Activated T-helper 2 cell treated with anti-CD3 and anti-CD28 coated beads, Interferon-gamma antibody, Interleukin-2, Interleukin-4, amounts not matched to agents 10 μg/mL and 5 μg/mL and 100 μg/mL, durations not matched to agents 14 hours and 24 hours and 36 hours (primary cell): ENCODE measurements at regions not wholly inside any gene's neighbourhood (a gene's known extent, or its start where the extent isn't known, plus 50 kb on each side); places are given as distances from the start of the nearest gene placed in this dataset.
"Not testable (repeated sequence)": the region's sequence is repeated elsewhere in the genome, so short reads cannot be mapped to it uniquely, and the experiment has no call there.

Experiments used
- DNase-seq: peaks from one replicate; pipeline ENCODE4 v3.0.0; 2021; ENCODE audit warnings: low spot score
- H3K27ac Mint-ChIP-seq: one replicate; pipeline ENCODE4 v1.8.0; 2021; ENCODE audit warnings: mixed read lengths
- H3K27me3 Mint-ChIP-seq: one replicate; pipeline ENCODE4 v1.8.0; 2021; ENCODE audit warnings: low read depth, mixed read lengths
- H3K36me3 Mint-ChIP-seq: one replicate; pipeline ENCODE4 v1.8.0; 2021; ENCODE audit warnings: low read depth, mixed read lengths
- H3K4me1 Mint-ChIP-seq: one replicate; pipeline ENCODE4 v1.8.0; 2021; ENCODE audit warnings: low read depth, mixed read lengths
- H3K4me3 Mint-ChIP-seq: one replicate; pipeline ENCODE4 v1.8.0; 2021; ENCODE audit warnings: low read depth, mild to moderate bottlenecking, moderate library complexity, mixed read lengths
- H3K9me3 Mint-ChIP-seq: one replicate; pipeline ENCODE4 v1.8.0; 2021; ENCODE audit warnings: mixed read lengths
- intact Hi-C: fragments of 100-400 bp; cut with micrococcal nuclease; formaldehyde crosslinking; loops from one replicate; pipeline ENCODE4 v1.15.1; 2023

- no peaks in the 10 kb centered on the region for H3K27me3 Mint-ChIP-seq
- no peaks in the 10 kb centered on the region for H3K36me3 Mint-ChIP-seq
- DNase-seq = no peak
- no peaks in the 10 kb centered on the region for H3K4me1 Mint-ChIP-seq
- no peak overlapping the region for H3K27ac Mint-ChIP-seq
- no peak overlapping the region for H3K4me3 Mint-ChIP-seq
- peaks cover 18% of the 10 kb centered on the region for H3K9me3 Mint-ChIP-seq
- intact Hi-C loops = no loop called here
Observed at GRCh38 chr18:55981712-55982475, 393.9 kb upstream of the TCF4 start.

- Mint-ChIP-seq H3K27me3 (no peaks in the 10 kb centered on the region), H3K4me3 (no peak overlapping the region), H3K9me3 (no peaks in the 10 kb centered on the region), H3K4me1 (no peaks in the 10 kb centered on the region), H3K27ac (no peak overlapping the region), H3K36me3 (no peaks in the 10 kb centered on the region)
- no peak for DNase-seq
- intact Hi-C loops = no loop called here
Observed at GRCh38 chr18:55974521-55974920, 386.5 kb upstream of the TCF4 start.

GRCh38 chr18:55968550-55968949, 380.6 kb upstream of the TCF4 start:
- DNase-seq = no peak
- intact Hi-C loops = no loop called here
- H3K27ac Mint-ChIP-seq = no peak overlapping the region
- no peaks in the 10 kb centered on the region for H3K9me3 Mint-ChIP-seq
- no peak overlapping the region for H3K4me3 Mint-ChIP-seq
- H3K4me1 Mint-ChIP-seq = no peaks in the 10 kb centered on the region
- H3K27me3 Mint-ChIP-seq = no peaks in the 10 kb centered on the region
- no peaks in the 10 kb centered on the region for H3K36me3 Mint-ChIP-seq

GRCh38 chr18:55967019-55967418, 379.0 kb upstream of the TCF4 start:
- Mint-ChIP-seq H3K27ac (no peak overlapping the region), H3K4me1 (no peaks in the 10 kb centered on the region), H3K4me3 (no peak overlapping the region), H3K9me3 (no peaks in the 10 kb centered on the region), H3K27me3 (no peaks in the 10 kb centered on the region), H3K36me3 (no peaks in the 10 kb centered on the region)
- intact Hi-C loops = no loop called here
- DNase-seq = no peak

- Mint-ChIP-seq H3K27ac (no peak overlapping the region), H3K4me3 (no peak overlapping the region), H3K9me3 (no peaks in the 10 kb centered on the region), H3K36me3 (no peaks in the 10 kb centered on the region), H3K4me1 (no peaks in the 10 kb centered on the region), H3K27me3 (no peaks in the 10 kb centered on the region)
- intact Hi-C loops = no loop called here
- DNase-seq = no peak
Observed at GRCh38 chr18:55964171-55964570, 376.2 kb upstream of the TCF4 start.

- Mint-ChIP-seq H3K27me3 (no peaks in the 10 kb centered on the region), H3K4me1 (no peaks in the 10 kb centered on the region), H3K9me3 (peaks cover 8% of the 10 kb centered on the region), H3K4me3 (no peak overlapping the region), H3K27ac (no peak overlapping the region), H3K36me3 (no peaks in the 10 kb centered on the region)
- DNase-seq = no peak
- intact Hi-C loops = no loop called here
Observed at GRCh38 chr18:55953326-55953725, 365.3 kb upstream of the TCF4 start.

- DNase-seq, H3K36me3 Mint-ChIP-seq, H3K4me1 Mint-ChIP-seq, intact Hi-C loops, H3K4me3 Mint-ChIP-seq, H3K27ac Mint-ChIP-seq, H3K9me3 Mint-ChIP-seq, H3K27me3 Mint-ChIP-seq: not testable (repeated sequence)
Observed at GRCh38 chr18:55951738-55952137, 363.7 kb upstream of the TCF4 start.

- intact Hi-C loops = no loop called here
- DNase-seq = no peak
- H3K4me1 Mint-ChIP-seq = no peaks in the 10 kb centered on the region
- H3K4me3 Mint-ChIP-seq = no peak overlapping the region
- H3K27me3 Mint-ChIP-seq = no peaks in the 10 kb centered on the region
- H3K36me3 Mint-ChIP-seq = no peaks in the 10 kb centered on the region
- no peak overlapping the region for H3K27ac Mint-ChIP-seq
- peaks cover 8% of the 10 kb centered on the region for H3K9me3 Mint-ChIP-seq
Observed at GRCh38 chr18:55950379-55951166, 362.6 kb upstream of the TCF4 start.

- H3K27me3 Mint-ChIP-seq = no peaks in the 10 kb centered on the region
- H3K4me3 Mint-ChIP-seq = no peak overlapping the region
- intact Hi-C loops = no loop called here
- DNase-seq = no peak
- peaks cover 23% of the 10 kb centered on the region for H3K9me3 Mint-ChIP-seq
- no peaks in the 10 kb centered on the region for H3K4me1 Mint-ChIP-seq
- no peak overlapping the region for H3K27ac Mint-ChIP-seq
- H3K36me3 Mint-ChIP-seq = no peaks in the 10 kb centered on the region
Observed at GRCh38 chr18:55934821-55935220, 346.8 kb upstream of the TCF4 start.

GRCh38 chr18:55932675-55933074, 344.7 kb upstream of the TCF4 start:
- H3K9me3 Mint-ChIP-seq = peaks cover 13% of the 10 kb centered on the region
- intact Hi-C loops = no loop called here

GRCh38 chr18:55927831-55928230, 339.8 kb upstream of the TCF4 start:
- intact Hi-C loops = no loop called here
- no peaks in the 10 kb centered on the region for H3K4me1 Mint-ChIP-seq
- DNase-seq = no peak

More at GRCh38 chr18:55932675-55933074, 344.7 kb upstream of the TCF4 start:
- Mint-ChIP-seq H3K36me3 (no peaks in the 10 kb centered on the region), H3K4me3 (no peak overlapping the region), H3K27ac (no peak overlapping the region), H3K4me1 (no peaks in the 10 kb centered on the region), H3K27me3 (no peaks in the 10 kb centered on the region)
- DNase-seq = no peak

GRCh38 chr18:55925772-55926171, 337.8 kb upstream of the TCF4 start:
- no peak for DNase-seq
- no peak overlapping the region for H3K27ac Mint-ChIP-seq
- H3K27me3 Mint-ChIP-seq = no peaks in the 10 kb centered on the region
- intact Hi-C loops = no loop called here
- H3K4me1 Mint-ChIP-seq = no peaks in the 10 kb centered on the region
- no peak overlapping the region for H3K4me3 Mint-ChIP-seq
- H3K9me3 Mint-ChIP-seq = peaks cover 6% of the 10 kb centered on the region
- H3K36me3 Mint-ChIP-seq = no peaks in the 10 kb centered on the region

More at GRCh38 chr18:55927831-55928230, 339.8 kb upstream of the TCF4 start:
- H3K27ac Mint-ChIP-seq = no peak overlapping the region
- peaks cover 10% of the 10 kb centered on the region for H3K9me3 Mint-ChIP-seq
- no peak overlapping the region for H3K4me3 Mint-ChIP-seq
- H3K27me3 Mint-ChIP-seq = no peaks in the 10 kb centered on the region
- H3K36me3 Mint-ChIP-seq = no peaks in the 10 kb centered on the region

- no peak for DNase-seq
- Mint-ChIP-seq H3K4me3 (no peak overlapping the region), H3K27ac (no peak overlapping the region), H3K36me3 (no peaks in the 10 kb centered on the region), H3K9me3 (peaks cover 9% of the 10 kb centered on the region), H3K27me3 (no peaks in the 10 kb centered on the region), H3K4me1 (no peaks in the 10 kb centered on the region)
- intact Hi-C loops = no loop called here
Observed at GRCh38 chr18:55920063-55920462, 332.1 kb upstream of the TCF4 start.
